ENCODE measurements at regions not wholly inside any gene's neighbourhood (a gene's known extent, or its start where the extent isn't known, plus 50 kb on each side); places are given as distances from the start of the nearest gene placed in this dataset.

DNA sequence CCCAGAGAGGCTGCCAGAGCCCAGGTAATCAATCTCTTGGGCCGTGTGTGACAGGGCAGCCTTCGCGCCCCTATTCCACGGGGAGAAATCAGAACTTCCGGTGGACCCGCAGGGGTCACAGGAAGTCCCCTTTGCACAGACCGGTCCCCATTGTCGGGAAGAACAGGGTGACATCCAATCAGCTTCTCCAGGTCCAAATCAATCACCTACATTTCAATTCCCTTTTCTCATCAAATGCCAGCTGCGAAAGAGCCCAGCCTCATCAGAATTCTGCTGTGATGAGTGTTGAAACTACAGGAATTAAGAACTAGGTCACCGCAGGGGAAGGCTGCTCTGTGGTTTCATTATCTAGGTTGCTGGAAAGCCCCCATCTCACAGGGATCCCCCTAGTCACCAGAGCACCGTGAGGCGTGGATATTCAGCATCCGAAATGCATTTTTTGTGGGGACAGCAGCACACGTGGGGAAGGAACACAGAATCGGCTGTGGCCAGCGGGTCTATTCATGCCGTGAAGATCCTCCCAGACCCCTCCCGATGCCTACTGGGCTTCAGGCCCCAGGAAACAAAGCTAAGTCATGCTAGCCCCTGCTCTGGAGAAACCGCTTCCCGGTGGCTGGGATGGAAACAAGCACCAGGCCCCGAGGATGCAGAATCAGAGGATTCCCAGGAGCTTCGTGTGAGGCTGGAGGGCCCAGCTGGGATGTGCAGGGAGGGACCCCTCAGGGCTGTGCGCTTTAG, 193.7 kb upstream of the ID2 start:
- Histone ChIP-seq H3K27me3 (ENCODE audit: control insufficient read depth in 2 of 2, insufficient read depth in 2 of 2, low read length in 2 of 2) (peaks cover 44 to 66% of the 10 kb centered on the region in 2 experiments), H3K4me1 (replicated peaks in 1 of 2; ENCODE audit: control insufficient read depth in 2 of 2, insufficient read depth in 2 of 2, low read length in 2 of 2) (no peaks in the 10 kb centered on the region), H3K27ac (ENCODE audit: extremely low read depth, low read depth, low read length) (no peak overlapping the region), H4K20me1 (replicated peaks; ENCODE audit: control insufficient read depth, insufficient read depth, low read length) (no peaks in the 10 kb centered on the region; the same call in 1 of the 2 replicates), H3K4me2 (ENCODE audit: insufficient read depth, low read length) (no peak overlapping the region), H3K4me3 (no peak overlapping the region), H3K79me2 (ENCODE audit: control insufficient read depth, insufficient read depth, low read length) (no peaks in the 10 kb centered on the region), H3K9ac (ENCODE audit: insufficient read depth in 1 of 2, low read depth in 2 of 2, low read length in 2 of 2) (no peak overlapping the region), H3K9me1 (ENCODE audit: control insufficient read depth, insufficient read depth, low read length) (no peaks in the 10 kb centered on the region), H3K9me3 (replicated peaks; ENCODE audit: control insufficient read depth, insufficient read depth, low read depth, low read length) (no peaks in the 10 kb centered on the region), H2AFZ (ENCODE audit: low read depth, low read length) (no peak overlapping the region), H3K36me3 (ENCODE audit: control insufficient read depth, insufficient read depth, low read length) (no peaks in the 10 kb centered on the region)
- FAIRE-seq: no peak
- no peak for ATAC-seq
- in situ Hi-C loops (cut with MboI): no loop called here
- TF ChIP-seq ZNF586 (CRISPR knock-in tag; conservative IDR thresholded peaks at IDR 0.05) (no peak), FOSL1 (tag; conservative IDR thresholded peaks at IDR 0.05) (no peak), FIP1L1 (IDR thresholded peaks at IDR 0.05; ENCODE audit: low read depth, low read length, poor library complexity, severe bottlenecking) (no peak), SP2 (IDR thresholded peaks at IDR 0.05; ENCODE audit: extremely low read depth, low read depth, low read length, poor library complexity, severe bottlenecking) (no peak), ZNF3 (CRISPR knock-in tag; IDR thresholded peaks at IDR 0.05) (no peak), PHF8 (IDR thresholded peaks at IDR 0.05; ENCODE audit: borderline replicate concordance, low read length) (no peak)
- TF ChIP-seq, protein P1, sequence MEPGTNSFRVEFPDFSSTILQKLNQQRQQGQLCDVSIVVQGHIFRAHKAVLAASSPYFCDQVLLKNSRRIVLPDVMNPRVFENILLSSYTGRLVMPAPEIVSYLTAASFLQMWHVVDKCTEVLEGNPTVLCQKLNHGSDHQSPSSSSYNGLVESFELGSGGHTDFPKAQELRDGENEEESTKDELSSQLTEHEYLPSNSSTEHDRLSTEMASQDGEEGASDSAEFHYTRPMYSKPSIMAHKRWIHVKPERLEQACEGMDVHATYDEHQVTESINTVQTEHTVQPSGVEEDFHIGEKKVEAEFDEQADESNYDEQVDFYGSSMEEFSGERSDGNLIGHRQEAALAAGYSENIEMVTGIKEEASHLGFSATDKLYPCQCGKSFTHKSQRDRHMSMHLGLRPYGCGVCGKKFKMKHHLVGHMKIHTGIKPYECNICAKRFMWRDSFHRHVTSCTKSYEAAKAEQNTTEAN (CRISPR knock-in tag; IDR thresholded peaks at IDR 0.05): no peak
- TF ChIP-seq, protein P2, sequence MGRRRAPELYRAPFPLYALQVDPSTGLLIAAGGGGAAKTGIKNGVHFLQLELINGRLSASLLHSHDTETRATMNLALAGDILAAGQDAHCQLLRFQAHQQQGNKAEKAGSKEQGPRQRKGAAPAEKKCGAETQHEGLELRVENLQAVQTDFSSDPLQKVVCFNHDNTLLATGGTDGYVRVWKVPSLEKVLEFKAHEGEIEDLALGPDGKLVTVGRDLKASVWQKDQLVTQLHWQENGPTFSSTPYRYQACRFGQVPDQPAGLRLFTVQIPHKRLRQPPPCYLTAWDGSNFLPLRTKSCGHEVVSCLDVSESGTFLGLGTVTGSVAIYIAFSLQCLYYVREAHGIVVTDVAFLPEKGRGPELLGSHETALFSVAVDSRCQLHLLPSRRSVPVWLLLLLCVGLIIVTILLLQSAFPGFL (CRISPR knock-in tag; IDR thresholded peaks at IDR 0.05): no peak
- POLR2A ChIA-PET: interaction anchor here (0.7 to 1.1 kb wide), 2 partner anchors 9 to 194 kb away, joined by 3 read pairs; no protein-coding TSS in a partner anchor
- 10% methylated on average over 21 of the region's 23 CpGs for WGBS (ENCODE audit: insufficient coverage, low coverage, missing lambda C conversion rate)
- intact Hi-C loops (cut with micrococcal nuclease): no loop called here
- no peak for DNase-seq (ENCODE audit: extremely low read depth in 1 of 4, low spot score in 3 of 4)
- BruUV-seq (replicated peaks): no TSS peak
- CTCF ChIA-PET (ENCODE audit: low intra/inter-chr PET ratio): no interaction called here

Measured in K562 (cell line).